ENCODE measurements at regions not wholly inside any gene's neighbourhood (a gene's known extent, or its start where the extent isn't known, plus 50 kb on each side); places are given as distances from the start of the nearest gene placed in this dataset.
"Not testable (repeated sequence)": the region's sequence is repeated elsewhere in the genome, so short reads cannot be mapped to it uniquely, and the experiment has no call there.

DNA sequence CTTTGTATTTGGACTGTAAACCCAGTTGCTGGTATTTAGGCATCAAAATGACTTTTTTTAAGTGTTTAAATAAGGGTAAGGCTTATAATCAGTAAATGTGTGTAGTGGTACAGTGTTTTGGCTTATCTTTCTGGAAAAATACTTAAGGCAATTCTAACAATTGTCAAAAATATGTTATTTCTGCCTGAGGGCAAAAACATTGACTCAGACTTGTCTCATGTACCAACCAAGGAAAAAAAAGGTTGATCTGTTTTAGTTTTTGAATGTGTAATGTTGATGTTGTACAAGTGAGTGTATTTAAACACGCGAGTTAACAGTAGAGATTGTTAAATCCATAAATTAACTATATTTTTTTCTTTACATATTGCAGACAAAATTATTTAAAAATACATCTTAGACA lies 277.8 kb upstream of the TYRP1 start:
- H3K27ac Mint-ChIP-seq: no peak overlapping the region
- H3K27me3 Mint-ChIP-seq: no peaks in the 10 kb centered on the region
- intact Hi-C loops (cut with micrococcal nuclease): no loop called here
- POLR2A ChIA-PET: no interaction called here
- H3K4me1 Mint-ChIP-seq (ENCODE audit: low read depth): no peaks in the 10 kb centered on the region
- DNase-seq (no peak), ATAC-seq (no peak)
- peaks cover 29% of the 10 kb centered on the region for H3K9me3 Mint-ChIP-seq
- TF ChIP-seq, protein P1, sequence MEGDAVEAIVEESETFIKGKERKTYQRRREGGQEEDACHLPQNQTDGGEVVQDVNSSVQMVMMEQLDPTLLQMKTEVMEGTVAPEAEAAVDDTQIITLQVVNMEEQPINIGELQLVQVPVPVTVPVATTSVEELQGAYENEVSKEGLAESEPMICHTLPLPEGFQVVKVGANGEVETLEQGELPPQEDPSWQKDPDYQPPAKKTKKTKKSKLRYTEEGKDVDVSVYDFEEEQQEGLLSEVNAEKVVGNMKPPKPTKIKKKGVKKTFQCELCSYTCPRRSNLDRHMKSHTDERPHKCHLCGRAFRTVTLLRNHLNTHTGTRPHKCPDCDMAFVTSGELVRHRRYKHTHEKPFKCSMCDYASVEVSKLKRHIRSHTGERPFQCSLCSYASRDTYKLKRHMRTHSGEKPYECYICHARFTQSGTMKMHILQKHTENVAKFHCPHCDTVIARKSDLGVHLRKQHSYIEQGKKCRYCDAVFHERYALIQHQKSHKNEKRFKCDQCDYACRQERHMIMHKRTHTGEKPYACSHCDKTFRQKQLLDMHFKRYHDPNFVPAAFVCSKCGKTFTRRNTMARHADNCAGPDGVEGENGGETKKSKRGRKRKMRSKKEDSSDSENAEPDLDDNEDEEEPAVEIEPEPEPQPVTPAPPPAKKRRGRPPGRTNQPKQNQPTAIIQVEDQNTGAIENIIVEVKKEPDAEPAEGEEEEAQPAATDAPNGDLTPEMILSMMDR (IDR thresholded peaks at IDR 0.05): no peak
- CTCF ChIA-PET: no interaction called here
- H3K36me3 Mint-ChIP-seq (ENCODE audit: low read depth): no peaks in the 10 kb centered on the region
- no peak overlapping the region for H3K4me3 Mint-ChIP-seq

DNA sequence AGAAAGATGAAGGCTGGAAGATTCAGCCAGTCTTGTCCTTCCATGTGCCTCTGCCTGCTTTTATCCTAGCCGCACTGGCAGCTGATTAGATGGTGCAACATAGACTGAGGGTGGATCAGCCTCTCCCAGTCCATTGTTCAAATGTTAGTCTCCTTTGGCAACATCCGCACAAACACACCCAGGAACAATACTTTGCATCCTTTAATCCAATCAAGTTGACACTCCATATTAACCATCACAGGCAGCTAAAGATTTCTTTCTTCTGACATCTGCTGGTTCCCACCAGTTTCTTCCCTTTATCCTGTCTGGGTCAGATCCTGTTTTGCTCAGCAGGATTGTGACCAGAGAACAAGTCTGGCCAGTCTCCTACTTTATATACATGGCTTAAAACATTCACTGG lies 276.5 kb upstream of the TYRP1 start:
- TF ChIP-seq, protein P1 (IDR thresholded peaks at IDR 0.05): no peak
- CTCF ChIA-PET: no interaction called here
- POLR2A ChIA-PET: no interaction called here
- Mint-ChIP-seq H3K4me3 (no peak overlapping the region), H3K27me3 (no peaks in the 10 kb centered on the region), H3K36me3 (ENCODE audit: low read depth) (no peaks in the 10 kb centered on the region), H3K9me3 (peaks cover 26% of the 10 kb centered on the region), H3K4me1 (ENCODE audit: low read depth) (no peaks in the 10 kb centered on the region), H3K27ac (no peak overlapping the region)
- intact Hi-C loops (cut with micrococcal nuclease): no loop called here
- ATAC-seq (no peak), DNase-seq (no peak)

- DNase-seq: no peak
- no peak overlapping the region for H3K27ac Mint-ChIP-seq
- POLR2A ChIA-PET: no interaction called here
- H3K4me1 Mint-ChIP-seq (ENCODE audit: low read depth): no peaks in the 10 kb centered on the region
- peaks cover 7% of the 10 kb centered on the region for H3K9me3 Mint-ChIP-seq
- intact Hi-C loops (cut with micrococcal nuclease): no loop called here
- TF ChIP-seq, protein P1 (IDR thresholded peaks at IDR 0.05): no peak
- no peak for ATAC-seq
- no peak overlapping the region for H3K4me3 Mint-ChIP-seq
- CTCF ChIA-PET: no interaction called here
- no peaks in the 10 kb centered on the region for H3K36me3 Mint-ChIP-seq (ENCODE audit: low read depth)
- no peaks in the 10 kb centered on the region for H3K27me3 Mint-ChIP-seq
Observed at GRCh38 chr9:12424243-12424642, 268.9 kb upstream of the TYRP1 start.

DNA sequence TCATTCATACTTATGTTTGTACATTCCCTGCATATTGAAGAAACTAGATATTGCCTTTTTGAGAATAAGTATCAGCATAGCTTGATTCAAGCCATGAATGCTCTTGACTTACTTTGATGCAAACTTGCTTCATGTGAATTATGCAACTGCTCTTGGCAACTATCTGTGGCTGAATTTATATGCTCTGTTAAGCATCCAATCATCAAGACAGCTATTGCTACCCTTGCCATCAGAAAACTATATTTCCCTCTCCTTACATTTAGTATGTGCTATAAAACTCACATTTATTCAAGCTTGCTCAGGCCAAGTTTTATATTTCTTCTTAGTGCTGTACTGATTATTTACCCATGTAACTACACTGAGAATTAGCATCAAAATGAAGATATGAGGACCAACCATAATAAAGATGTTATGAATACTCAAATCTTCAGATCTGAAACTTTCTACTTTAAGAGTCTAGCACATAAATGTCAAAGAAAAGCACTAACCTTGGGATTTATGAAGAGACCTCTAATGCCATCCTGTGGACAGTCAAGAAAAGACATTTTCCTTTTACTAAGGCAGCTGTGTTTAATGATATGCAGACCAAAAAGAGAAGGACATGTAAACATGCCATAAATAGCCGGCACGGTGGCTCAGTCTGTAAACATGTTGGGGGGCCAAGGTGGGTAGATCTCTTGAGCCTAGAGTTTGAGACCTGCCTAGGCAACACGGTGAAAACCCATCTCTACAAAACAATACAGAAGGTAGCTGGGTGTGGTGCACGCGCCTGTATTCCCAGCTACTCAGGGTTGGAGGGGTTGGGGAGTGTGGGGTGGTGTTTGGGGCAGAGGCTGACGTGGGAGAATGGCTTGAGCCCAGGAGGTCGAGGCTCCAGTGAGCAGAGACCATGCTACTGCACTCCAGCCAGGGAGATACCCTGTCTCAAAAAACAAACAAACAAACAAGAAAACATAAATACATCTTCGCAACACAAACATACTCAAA lies 267.0 kb upstream of the TYRP1 start:
- TF ChIP-seq, protein P1 (IDR thresholded peaks at IDR 0.05): no peak
- H3K36me3 Mint-ChIP-seq (ENCODE audit: low read depth): no peaks in the 10 kb centered on the region
- H3K4me3 Mint-ChIP-seq: no peak overlapping the region
- POLR2A ChIA-PET: interaction anchor here (0.5 kb wide), 1 partner anchor 15 kb away, joined by 3 read pairs; no protein-coding TSS in a partner anchor
- H3K4me1 Mint-ChIP-seq (ENCODE audit: low read depth): no peaks in the 10 kb centered on the region
- H3K27ac Mint-ChIP-seq: no peak overlapping the region
- peaks cover 4% of the 10 kb centered on the region for H3K9me3 Mint-ChIP-seq
- DNase-seq (no peak), ATAC-seq (no peak)
- intact Hi-C loops (cut with micrococcal nuclease): no loop called here
- no peaks in the 10 kb centered on the region for H3K27me3 Mint-ChIP-seq
- CTCF ChIA-PET: no interaction called here

DNA sequence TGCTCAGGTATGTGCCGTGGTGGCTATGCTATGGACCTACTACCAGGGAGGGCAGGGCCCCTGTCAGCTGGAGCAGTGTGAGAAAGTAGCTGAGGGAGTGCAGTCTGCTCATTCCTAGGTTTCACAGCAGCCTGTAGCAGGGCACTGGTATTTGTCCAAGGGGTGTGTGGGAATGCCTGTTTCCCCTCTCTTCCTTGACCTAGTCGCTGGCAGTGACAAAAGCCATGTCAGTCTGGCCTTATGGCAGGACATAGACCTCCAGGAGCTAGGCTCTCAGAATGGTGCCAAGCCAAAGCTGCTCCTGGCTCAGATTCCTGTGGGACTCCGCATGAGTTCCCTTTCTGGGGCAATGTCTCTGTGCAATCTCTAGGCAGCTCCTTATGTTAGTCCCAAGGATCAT lies 253.9 kb upstream of the TYRP1 start:
- H3K27me3 Mint-ChIP-seq: no peaks in the 10 kb centered on the region
- intact Hi-C loops (cut with micrococcal nuclease): no loop called here
- no peak overlapping the region for H3K27ac Mint-ChIP-seq
- no peaks in the 10 kb centered on the region for H3K36me3 Mint-ChIP-seq (ENCODE audit: low read depth)
- TF ChIP-seq, protein P1 (IDR thresholded peaks at IDR 0.05): no peak
- no peaks in the 10 kb centered on the region for H3K4me1 Mint-ChIP-seq (ENCODE audit: low read depth)
- H3K4me3 Mint-ChIP-seq: no peak overlapping the region
- ATAC-seq (no peak), DNase-seq (no peak)
- POLR2A ChIA-PET: no interaction called here
- CTCF ChIA-PET: no interaction called here
- H3K9me3 Mint-ChIP-seq: peaks cover 15% of the 10 kb centered on the region

DNA sequence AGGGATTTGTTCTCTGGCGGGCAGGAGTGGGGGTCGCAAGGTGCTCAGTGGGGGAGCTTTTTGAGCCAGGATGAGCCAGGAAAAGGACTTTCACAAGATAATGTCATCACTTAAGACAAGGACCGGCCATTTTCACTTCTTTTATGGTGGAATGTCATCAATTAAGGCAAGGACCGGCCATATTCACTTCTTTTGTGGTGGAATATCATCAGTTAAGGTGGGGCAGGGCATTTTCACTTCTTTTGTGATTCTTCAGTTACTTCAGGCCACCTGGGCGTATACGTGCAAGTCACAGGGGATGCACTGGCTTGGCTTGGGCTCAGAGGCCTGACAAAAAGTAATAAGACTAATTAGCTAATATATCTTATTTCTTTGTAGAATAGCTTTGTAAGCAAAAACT lies 252.1 kb upstream of the TYRP1 start:
- H3K4me1 Mint-ChIP-seq (ENCODE audit: low read depth); CTCF ChIA-PET; DNase-seq; POLR2A ChIA-PET; ATAC-seq; H3K36me3 Mint-ChIP-seq (ENCODE audit: low read depth); H3K4me3 Mint-ChIP-seq; intact Hi-C loops (cut with micrococcal nuclease); H3K27ac Mint-ChIP-seq; H3K27me3 Mint-ChIP-seq: not testable (repeated sequence)
- H3K9me3 Mint-ChIP-seq: peaks cover 17% of the 10 kb centered on the region

Measured in activated CD8-positive, alpha-beta T cell treated with anti-CD3 and anti-CD28 coated beads for 36 hours (primary cell).